GM19452 (cell line): ENCODE measurements at regions not wholly inside any gene's neighbourhood (a gene's known extent, or its start where the extent isn't known, plus 50 kb on each side); places are given as distances from the start of the nearest gene placed in this dataset.
"Not testable (repeated sequence)": the region's sequence is repeated elsewhere in the genome, so short reads cannot be mapped to it uniquely, and the experiment has no call there.

Source experiments
- ATAC-seq: cut with Tn5 transposase; IDR thresholded peaks from one replicate; pipeline ENCODE4 v1.9.1; 2021; ENCODE audit not compliant: unreplicated experiment

DNA sequence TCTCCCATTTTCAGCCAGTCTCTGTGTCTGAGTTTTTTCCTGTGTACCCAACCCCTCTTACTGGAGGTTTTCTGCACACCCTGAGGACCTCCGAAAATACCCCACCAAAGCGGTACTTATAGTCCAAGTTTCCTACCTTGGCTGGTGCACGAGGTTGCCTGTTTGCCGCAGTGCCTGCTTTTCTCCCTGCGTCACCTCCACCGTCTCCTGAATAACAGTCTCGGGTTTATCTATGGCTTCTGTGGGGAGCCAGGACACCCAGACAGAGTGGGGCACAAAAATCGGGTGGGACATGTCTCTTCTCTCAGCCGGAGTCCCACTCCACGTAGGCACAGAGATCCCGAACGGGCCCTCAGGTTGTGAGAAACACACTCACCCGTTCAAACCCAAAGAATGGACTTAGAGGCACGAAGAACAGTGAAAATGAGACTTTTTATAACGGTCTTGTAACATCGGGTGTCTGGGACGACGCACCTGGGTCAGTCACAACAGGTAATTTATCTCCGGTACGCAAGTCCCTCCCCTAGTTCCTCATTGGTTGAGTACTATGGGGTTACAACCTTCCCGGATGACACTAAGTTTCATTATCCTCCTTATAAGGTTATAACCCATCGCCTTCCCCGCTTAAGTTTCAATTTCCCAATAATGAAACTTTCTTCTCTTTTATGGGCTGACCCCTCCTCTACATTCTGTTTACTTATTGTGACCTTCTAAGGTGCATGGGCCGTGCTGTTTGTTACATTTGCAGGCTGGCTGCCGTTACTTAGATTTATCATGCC is 970.2 kb upstream of the COX7C start:
- ATAC-seq: no peak

DNA sequence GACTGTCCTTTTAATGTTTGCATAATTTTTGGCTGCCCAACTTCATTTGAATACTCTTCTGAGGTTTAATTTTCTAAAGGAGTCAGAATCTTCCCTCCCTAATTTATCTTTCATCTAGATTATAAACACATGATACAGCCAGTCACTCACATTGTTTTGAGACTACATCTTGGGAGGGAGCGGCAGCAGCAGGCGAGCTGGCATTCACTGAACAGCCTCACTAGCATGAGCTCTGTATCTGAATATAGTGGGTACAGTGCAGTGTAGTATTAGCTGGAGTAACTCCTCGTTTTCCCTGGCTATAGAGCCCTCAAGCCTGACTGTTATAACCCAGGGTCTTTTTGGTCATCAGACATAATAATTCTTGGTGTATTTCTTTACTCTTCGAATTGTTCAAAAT is 969.2 kb upstream of the COX7C start:
- no peak for ATAC-seq

DNA sequence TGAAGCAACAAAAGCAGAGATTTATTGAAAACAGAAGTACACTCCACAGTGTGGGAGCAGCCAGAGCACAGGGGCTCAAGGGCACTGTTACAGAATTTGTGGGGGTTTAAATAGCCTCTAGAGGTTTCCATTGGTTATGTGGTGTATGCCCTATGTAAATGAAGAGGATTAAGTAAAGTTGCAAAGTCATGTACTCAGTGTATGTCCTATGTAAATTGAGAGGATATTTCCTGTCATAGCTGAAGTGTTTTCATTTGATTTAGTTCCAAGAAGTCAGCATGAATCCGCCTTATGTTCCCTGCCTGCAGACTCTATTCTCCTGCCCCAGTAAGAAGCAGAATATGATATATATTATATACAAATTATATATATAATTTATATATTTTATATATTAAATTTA is 966.0 kb upstream of the COX7C start:
- no peak for ATAC-seq

DNA sequence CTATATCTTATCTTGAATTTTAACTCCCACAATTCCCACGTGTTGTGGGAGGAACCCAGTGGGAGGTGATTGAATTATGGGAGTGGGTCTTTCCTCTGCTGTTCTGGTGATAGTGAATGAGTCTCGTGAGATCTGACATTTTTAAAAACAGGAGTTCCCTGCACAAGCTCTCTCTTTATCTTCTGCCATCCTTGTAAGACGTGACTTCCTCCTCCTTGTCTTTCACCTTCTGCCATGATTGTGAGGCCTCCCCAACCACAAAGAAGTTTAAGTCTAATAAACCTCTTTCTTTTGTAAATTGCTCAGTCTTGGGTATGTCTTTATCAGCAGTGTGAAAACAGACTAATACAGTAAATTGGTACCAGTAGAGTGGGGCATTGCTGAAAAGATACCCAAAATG is 963.6 kb upstream of the COX7C start:
- ATAC-seq: not testable (repeated sequence)

DNA sequence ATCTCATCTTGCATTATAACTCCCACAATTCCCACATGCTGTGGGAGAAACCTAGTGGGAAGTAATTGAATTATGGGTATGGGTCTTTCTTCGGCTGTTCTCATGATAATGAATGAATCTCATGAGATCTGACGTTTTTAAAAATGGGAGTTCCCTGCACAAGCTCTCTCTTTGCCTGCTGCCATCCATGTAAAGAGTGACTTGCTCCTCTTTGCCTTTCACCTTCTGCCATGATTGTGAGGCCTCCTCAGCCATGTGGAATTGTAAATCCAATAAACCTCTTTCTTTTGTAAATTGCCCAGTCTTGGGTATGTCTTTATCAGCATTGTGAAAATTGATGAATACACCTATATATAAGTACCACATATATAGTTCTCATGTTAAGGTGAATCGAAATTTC is 961.7 kb upstream of the COX7C start:
- ATAC-seq: no peak

DNA sequence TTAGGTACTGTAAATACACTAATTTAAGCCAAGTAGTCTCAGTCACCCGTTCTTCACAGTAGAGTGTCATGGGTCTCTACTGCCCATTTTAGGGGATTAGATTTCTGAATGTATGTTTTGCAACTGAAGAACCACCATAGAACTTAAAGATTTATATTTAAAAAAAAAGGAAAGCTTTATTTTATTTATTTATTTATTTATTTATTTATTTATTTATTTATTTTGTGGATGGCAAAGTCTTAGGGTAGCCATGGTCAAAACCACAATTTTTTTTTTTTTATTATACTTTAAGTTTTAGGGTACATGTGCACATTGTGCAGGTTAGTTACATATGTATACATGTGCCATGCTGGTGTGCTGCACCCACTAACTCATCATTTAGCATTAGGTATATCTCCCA is 960.4 kb upstream of the COX7C start:
- not testable (repeated sequence) for ATAC-seq

DNA sequence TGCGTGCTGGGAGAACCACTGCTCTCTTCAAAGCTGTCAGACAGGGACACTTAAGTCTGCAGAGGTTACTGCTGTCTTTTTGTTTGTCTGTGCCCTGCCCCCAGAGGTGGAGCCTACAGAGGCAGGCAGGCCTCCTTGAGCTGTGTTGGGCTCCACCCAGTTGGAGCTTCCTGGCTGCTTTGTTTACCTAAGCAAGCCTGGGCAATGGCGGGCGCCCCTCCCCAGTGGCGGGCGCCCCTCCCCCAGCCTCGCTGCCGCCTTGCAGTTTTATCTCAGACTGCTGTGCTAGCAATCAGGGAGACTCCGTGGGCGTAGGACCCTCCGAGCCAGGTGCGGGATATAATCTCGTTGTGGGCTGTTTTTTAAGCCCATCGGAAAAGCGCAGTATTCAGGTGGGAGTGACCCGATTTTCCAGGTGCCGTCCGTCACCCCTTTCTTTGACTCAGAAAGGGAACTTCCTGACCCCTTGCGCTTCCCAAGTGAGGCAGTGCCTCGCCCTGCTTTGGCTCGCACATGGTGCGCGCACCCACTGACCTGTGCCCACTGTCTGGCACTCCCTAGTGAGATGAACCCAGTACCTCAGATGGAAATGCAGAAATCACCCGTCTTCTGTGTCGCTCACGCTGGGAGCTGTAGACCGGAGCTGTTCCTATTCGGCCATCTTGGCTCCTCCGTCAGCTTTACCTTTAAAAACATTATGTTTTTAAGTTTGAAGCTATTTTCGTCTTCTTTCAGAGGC is 954.6 kb upstream of the COX7C start:
- not testable (repeated sequence) for ATAC-seq

DNA sequence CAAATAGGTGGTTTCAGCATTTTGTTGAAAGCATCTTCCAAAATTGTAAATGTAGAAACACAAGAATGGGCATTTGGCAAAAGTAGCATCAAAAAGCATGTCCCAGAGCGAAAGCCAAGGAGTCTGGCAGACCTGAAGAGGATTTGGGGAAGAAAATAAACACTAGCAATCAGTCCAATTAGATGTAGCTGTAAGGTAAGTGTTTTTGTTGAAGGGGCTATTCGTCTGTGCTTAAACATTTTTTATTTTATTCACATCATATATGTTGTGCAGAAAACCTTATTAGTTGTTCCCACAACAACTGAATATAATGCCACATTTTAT is 954.1 kb upstream of the COX7C start:
- no peak for ATAC-seq

DNA sequence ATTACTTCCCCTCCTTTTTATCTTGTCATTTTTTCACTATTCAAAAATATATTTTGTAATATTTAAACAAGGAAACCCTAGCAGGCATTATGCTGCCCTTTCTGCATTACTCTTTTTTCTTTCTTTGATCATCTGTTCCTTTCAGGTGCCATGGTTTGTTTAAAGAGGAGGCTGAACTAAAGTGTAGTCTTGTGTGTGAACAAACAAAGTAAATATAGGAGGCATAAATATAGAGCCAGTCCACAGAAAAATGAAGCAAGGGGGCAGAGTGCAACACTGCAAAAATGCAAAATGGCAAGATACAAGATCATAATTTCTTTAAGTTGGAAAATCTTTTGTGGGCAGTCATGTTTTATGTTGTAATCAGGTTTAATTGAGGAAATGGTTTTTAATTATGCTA is 947.3 kb upstream of the COX7C start:
- no peak for ATAC-seq

DNA sequence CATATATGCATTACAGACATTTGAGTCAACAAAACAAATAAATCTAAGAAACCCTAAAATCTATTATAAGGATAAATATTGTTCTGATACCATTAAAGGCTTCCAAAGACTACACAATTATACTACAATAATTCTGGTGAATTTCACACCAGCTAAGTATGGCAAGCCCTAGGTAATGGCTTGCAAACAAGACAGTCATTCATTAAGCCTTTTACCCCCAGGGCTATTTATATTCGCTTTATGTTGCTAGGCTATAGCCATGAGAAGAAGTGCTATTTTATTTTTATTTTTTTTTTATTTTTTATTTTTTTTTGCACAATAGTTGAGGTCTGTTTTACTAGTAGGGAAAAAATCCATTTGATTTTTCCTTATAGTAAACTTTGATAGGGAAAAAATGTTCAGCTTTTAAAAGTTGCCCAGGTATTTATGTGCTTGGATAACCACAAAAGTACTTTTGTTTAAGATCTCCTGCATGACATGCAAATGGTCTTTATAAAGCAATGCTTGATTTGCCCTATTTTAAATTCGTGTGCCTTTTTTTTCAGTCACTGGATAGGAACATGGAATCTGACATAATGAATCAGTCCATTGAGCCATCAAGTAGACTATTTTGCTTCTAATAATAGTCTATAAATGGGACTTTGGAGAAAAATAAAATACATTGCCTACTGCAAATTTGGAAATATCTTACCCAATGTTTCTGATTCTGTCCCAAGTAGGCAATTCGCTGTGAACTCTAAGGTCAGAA is 946.3 kb upstream of the COX7C start:
- no peak for ATAC-seq

DNA sequence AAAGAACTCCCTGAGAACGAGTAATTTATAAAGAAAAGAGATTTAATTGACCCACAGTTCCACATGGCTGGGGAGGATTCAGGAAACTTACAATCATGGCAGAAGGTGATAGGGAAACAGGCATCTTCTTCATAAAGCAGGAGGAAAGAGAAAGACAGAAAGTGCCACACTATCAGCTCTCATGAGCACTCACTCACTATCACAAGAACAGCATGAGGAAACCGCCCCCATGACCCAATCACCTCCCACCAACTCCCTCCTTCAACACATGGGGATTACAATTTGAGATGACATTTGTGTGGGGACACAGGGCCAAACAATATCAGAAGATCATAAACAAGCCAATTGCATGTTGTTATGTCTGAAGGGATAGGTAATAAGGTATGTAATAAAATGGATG is 935.9 kb upstream of the COX7C start:
- no peak for ATAC-seq

DNA sequence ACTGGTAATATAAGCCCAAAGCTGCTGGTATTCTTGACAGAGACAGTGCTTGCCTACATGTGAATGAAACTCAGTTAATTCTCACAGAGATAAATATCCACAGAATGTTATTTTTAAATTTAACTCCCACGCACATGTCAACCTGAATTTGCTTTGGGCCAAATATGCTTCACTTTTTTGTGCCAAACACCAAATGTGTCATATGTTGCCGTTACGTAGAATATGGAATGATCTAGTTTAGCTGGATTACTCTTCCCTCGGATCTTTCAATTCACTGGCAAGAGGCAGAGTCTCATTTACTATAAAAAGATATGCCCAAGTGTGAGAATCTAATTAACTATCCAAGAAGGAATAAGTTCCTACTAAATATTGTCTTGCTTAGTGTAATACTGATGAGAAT is 933.4 kb upstream of the COX7C start:
- ATAC-seq: no peak

DNA sequence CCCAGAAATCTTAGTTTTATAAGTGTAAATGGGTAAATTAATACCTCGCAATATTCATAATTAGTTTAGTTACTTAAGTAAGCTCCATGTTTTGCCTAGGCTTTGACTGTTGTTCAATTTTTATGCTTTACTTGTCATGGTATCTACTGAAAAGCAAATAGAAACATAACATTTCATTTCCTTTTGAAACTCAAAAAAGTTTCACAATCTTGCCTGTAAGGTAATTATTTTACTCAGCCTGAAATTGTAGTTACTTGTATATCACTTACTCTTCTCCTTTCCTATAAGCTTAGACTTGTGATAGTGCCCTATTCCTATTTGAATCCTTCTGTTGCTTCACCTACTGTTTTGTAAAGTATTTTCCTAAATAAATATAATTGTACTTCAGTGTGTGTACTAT is 914.4 kb upstream of the COX7C start:
- no peak for ATAC-seq

DNA sequence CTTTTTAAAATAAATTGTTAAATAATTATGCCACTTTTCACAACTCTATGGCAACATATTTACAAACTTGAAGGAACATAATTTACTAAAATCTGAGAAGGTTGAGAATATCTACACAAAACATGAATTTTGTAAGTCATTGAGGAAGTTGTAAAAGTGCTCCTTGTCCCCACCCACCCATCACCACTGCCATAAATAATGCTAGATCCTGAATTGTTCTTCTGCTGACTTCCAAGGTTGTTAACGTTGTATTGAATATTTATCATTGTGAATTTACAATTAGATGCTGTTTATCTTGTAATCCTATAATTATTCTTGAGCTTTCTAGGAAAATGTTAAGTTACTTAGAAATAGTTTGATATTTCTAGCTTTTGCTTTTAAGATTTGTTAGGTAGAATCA is 908.0 kb upstream of the COX7C start:
- ATAC-seq: no peak

DNA sequence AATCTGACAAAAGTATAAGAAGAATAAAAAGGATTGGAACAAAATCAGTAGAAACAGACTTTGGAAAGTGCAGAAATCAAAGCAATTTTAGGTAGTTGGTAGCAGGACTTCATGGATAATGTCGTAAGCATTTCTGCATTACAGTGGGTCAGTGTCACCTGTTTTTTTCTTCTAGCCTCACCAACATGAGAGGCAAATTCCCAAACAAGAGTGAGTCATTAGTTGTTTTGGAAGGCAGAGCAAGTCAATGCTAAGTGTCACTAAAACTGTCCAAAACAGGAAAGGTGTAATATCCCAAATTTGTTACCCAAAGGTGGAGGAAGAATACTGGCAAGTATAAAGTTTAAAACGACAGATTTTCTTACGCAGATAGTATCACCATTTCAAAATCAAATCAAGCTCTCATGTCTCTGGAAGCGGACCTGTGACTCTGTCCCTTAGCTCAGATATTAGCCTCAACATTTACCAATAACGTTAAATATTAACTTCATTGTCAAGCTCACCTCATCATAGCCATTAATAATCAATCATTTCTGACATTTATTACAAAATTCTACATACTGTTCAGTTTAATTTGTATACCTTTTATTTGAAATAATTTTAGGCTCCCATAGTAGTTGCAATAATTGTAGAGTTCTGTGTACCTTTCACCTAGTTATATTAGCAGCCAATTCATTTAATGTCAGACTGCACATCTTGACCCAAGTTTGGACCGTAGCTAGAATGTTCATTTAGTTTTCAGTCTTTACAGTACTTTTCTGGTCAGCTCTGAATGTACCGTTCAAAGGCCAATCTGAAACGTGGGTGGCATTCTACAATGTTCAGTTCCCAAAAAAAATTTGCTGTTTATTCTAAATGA is 901.2 kb upstream of the COX7C start:
- no peak for ATAC-seq

DNA sequence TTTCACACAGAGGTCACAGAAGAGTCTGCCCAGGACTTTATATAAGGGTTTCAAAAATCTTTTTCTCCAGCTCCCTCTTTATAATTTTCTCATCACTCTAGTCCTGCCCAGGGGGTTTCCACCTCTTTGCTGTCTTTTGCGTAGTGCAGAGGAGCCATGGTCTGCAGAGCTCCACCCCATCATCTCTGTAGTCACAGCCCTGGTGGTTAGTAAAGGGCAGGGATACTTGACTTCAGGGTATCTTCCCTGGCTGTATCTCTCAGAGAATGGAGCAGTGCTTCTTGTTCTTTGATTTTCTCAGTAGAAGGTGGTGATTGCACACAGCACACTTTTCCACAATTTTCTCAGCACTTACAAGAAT is 900.6 kb upstream of the COX7C start:
- no peak for ATAC-seq

DNA sequence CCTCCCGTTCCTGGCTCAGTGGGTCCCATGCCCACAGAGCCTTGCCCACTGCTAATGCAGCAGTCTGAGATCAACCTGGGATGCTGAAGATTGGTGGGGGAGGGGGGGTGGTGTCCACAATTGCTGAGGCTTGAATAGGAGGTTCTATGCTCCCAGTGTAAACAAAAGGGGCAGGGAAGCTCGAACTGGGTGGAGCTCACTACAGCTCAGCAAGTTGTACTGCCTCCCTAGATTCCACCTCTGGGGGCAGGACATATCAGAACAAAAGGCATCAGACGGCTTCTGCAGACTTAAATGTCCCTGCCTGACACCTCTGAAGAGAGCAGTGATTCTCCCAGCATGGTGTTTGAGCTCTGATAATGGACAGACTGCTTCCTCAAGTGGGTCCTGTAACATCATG is 885.6 kb upstream of the COX7C start:
- ATAC-seq: no peak

DNA sequence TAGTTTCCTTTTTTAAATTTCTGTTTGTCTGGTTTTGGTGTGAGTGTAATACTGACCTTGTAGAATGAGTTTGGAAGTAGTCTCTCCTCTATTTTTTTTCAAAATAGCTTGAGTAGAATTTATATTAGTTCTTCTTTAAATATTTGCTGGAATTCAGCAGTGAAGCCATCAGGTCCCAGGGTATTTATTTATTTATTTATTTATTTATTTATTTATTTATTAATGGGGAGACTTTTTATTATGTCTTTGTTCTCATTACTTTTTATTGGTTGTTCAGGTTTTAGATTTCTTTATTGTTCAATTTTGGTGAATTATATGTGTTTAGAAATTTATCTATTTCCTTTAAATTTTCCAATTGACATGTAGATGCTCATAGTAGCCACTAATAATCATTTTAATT is 875.8 kb upstream of the COX7C start:
- no peak for ATAC-seq

DNA sequence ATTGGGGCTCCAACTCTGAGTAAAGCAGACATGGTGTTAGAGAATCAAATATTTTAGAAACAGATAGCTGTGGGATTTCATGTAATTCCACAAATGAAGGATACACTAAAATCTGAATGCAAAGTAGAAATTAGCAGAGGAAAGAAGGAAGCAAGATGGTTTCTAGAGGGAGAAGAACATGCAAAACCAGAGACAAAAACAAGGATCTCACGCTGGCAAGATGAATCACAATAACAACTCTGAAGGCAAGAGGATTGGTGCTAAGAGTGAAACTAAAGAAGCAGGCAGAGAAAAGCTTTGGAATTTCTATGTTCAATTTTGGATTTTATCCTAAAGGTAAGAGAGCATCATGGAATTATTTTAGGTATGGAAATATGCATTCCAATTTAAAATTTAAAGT is 857.2 kb upstream of the COX7C start:
- ATAC-seq: no peak

DNA sequence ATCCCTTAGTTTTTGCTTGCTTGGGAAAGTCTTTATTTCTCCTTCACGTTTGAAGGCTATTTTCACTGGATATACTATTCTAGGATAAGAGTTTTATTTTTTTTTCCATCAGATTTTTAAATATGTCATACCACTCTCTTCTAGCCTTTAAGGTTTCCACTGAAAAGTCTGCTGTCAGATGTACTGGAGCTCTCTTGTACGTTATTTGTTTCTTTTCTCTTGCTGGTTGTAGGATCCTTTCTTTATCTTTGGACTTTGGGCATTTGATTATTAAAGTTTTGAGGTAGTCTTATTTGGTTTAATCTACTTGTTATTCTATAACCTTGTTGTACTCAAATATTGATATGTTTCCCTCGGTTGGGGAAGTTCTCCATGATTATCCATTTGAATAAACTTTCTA is 848.4 kb upstream of the COX7C start:
- no peak for ATAC-seq

DNA sequence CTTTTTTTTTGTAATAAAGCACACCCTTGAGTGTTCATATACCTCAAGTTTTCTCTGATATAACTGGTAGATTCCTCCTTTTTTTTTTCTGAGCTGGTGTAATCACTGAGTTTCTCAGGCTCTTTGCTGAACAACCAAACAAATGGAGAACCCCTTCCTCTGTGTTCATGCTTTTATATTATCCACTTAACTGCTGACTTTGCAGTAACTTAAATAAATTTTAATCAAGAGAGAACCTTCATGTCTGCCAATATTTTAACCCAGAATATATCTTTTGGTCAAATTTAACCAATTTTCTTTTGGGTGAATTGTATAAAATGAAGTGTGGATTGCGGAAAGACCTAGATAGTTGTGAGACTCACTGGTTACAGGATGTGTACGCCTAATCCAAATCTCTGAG is 833.0 kb upstream of the COX7C start:
- ATAC-seq: no peak
